Mammary epithelial cell (primary cell): ENCODE measurements at regions not wholly inside any gene's neighbourhood (a gene's known extent, or its start where the extent isn't known, plus 50 kb on each side); places are given as distances from the start of the nearest gene placed in this dataset.

Experiments
- CTCF ChIP-seq, 2 donors: IDR thresholded peaks in 1 of 2; conservative IDR thresholded peaks in 1 of 2; 2 replicates each; pipeline ENCODE4 v1.5.1; 2011 to 2012; ENCODE audit warnings: inconsistent platforms in 2 of 2, low read length in 2 of 2, mild to moderate bottlenecking in 2 of 2, control low read depth in 1 of 2, low read depth in 1 of 2; ENCODE audit not compliant: insufficient read depth in 1 of 2; ENCODE audit errors: extremely low read depth in 1 of 2
- EZH2 ChIP-seq: IDR thresholded peaks from 2 replicates; pipeline ENCODE4 v1.6.1; 2012; ENCODE audit warnings: low read length, inconsistent platforms, borderline replicate concordance

GRCh38 chr14:104401785-104402184, 177.8 kb upstream of the C14orf180 start:
- TF ChIP-seq EZH2 (no peak), CTCF (conservative IDR thresholded peaks at IDR 0.05 in 1 of 2, IDR thresholded peaks at IDR 0.05 in 1 of 2; ENCODE audit: extremely low read depth in 1 of 2, insufficient read depth in 1 of 2, low read depth in 1 of 2, low read length in 2 of 2) (no peak)
